ENCODE measurements at regions not wholly inside any gene's neighbourhood (a gene's known extent, or its start where the extent isn't known, plus 50 kb on each side); places are given as distances from the start of the nearest gene placed in this dataset.

DNA sequence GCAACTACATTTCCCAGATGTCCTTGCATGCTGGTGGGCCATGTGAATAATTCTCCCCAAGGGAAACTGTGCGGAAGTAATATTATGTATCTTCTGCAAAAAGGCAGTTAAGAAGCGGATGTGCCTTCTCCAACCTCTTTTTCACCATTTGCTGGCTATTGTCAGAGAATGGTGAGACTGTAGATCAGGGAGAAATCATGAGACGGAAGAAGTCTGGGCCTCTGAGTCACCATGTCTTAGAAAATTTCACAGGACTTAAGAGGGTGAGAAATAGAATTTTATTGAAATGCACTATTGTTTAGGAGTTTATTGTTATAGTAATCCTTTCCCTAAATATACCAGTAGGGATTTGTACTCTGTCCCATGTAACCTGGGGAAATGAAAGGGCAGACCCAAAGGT, 298.7 kb upstream of the ZC3H12C start:
- Histone ChIP-seq H3K9me3 (ENCODE audit: insufficient read depth, low read length) (no peaks in the 10 kb centered on the region), H3K4me1 (ENCODE audit: insufficient read depth, insufficient read length) (no peaks in the 10 kb centered on the region), H3K27me3 (ENCODE audit: insufficient read depth, insufficient read length) (no peaks in the 10 kb centered on the region), H3K9ac (ENCODE audit: insufficient read length, low read depth) (no peak overlapping the region), H3K4me3 (ENCODE audit: insufficient read length, low read depth) (no peak overlapping the region), H3K36me3 (ENCODE audit: insufficient read depth, insufficient read length, low read length) (no peaks in the 10 kb centered on the region)
- DNase-seq (ENCODE audit: low read depth, low spot score) = no peak
- TF ChIP-seq SUZ12 (IDR thresholded peaks at IDR 0.05; ENCODE audit: extremely low read depth, insufficient read depth, insufficient read length) (no peak), ZNF274 (IDR thresholded peaks at IDR 0.05; ENCODE audit: low read depth, low read length) (no peak), YY1 (IDR thresholded peaks at IDR 0.05; ENCODE audit: insufficient read depth, insufficient read length) (no peak)

DNA sequence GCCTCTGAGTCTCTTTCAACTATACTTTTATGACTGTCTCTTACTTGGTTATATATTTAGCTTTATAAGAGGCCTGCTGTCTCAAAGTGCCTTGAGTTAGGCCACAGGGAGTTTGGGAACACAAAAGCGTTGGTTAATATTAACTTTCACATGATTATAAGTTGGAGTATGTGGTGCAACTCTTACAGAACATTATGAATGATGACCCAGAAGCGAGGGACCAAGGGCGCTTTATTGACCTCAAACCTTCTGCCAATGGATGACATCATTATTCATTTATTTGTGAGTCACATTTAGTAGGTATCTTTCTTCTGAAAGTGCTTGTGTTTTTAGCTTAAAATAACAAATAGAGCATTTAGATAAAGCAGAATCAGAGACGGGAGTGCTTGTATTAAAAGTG, 298.0 kb upstream of the ZC3H12C start:
- Histone ChIP-seq H3K27me3 (ENCODE audit: insufficient read depth, insufficient read length) (no peaks in the 10 kb centered on the region), H3K4me1 (ENCODE audit: insufficient read depth, insufficient read length) (no peaks in the 10 kb centered on the region)
- TF ChIP-seq YY1 (IDR thresholded peaks at IDR 0.05; ENCODE audit: insufficient read depth, insufficient read length) (no peak), SUZ12 (IDR thresholded peaks at IDR 0.05; ENCODE audit: extremely low read depth, insufficient read depth, insufficient read length) (no peak), ZNF274 (IDR thresholded peaks at IDR 0.05; ENCODE audit: low read depth, low read length) (no peak)

DNA sequence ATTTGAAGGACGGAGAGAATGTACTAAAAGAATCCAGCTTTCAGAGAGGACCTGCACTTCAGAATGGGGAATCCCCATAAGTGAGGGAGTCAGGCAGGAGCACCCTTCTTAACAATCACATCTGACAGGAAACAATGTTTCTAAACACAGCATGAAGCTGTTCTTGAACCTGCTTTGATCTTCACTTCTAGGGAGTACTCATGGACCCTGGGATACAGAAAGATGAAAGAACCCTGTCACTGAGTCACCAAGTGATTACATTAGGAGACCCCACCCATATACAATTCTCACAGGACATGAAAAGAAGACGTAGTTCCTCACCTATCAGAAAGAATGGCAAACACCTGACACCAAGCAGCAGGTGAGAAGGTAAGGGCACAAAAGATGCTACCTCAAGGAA, 296.9 kb upstream of the ZC3H12C start:
- H3K9me3 ChIP-seq (ENCODE audit: insufficient read depth, low read length) = no peaks in the 10 kb centered on the region
- TF ChIP-seq YY1 (IDR thresholded peaks at IDR 0.05; ENCODE audit: insufficient read depth, insufficient read length) (no peak), SUZ12 (IDR thresholded peaks at IDR 0.05; ENCODE audit: extremely low read depth, insufficient read depth, insufficient read length) (no peak), ZNF274 (IDR thresholded peaks at IDR 0.05; ENCODE audit: low read depth, low read length) (no peak)
- no peaks in the 10 kb centered on the region for H3K27me3 ChIP-seq (ENCODE audit: insufficient read depth, insufficient read length)
- no peak for DNase-seq (ENCODE audit: low read depth, low spot score)
- no peak overlapping the region for H3K9ac ChIP-seq (ENCODE audit: insufficient read length, low read depth)
- no peaks in the 10 kb centered on the region for H3K36me3 ChIP-seq (ENCODE audit: insufficient read depth, insufficient read length, low read length)
- H3K4me3 ChIP-seq (ENCODE audit: insufficient read length, low read depth) = no peak overlapping the region
- H3K4me1 ChIP-seq (ENCODE audit: insufficient read depth, insufficient read length) = no peaks in the 10 kb centered on the region

More for the DNA sequence above, 298.0 kb upstream of the ZC3H12C start:
- Histone ChIP-seq H3K9ac (ENCODE audit: insufficient read length, low read depth) (no peak overlapping the region), H3K4me3 (ENCODE audit: insufficient read length, low read depth) (no peak overlapping the region), H3K9me3 (ENCODE audit: insufficient read depth, low read length) (no peaks in the 10 kb centered on the region), H3K36me3 (ENCODE audit: insufficient read depth, insufficient read length, low read length) (no peaks in the 10 kb centered on the region)
- DNase-seq (ENCODE audit: low read depth, low spot score) = no peak

DNA sequence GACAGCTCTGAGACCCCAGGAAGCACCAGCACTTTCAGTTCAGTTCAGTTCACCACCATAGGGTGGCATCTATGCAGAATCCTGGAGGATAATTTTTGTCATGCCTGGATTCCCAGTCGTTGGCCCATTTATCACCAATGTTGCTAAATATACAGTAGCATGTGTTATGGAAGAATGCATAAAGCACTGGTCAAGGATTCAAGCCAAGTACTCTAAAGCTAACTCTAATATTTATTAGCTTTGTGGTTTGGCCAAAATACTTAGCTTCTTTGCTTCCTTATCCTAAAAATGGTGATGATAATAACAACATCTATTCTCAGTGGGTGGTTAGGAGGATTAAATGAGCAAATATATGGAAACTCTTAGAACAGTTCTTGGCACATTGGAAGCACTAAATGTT, 294.7 kb upstream of the ZC3H12C start:
- TF ChIP-seq ZNF274 (IDR thresholded peaks at IDR 0.05; ENCODE audit: low read depth, low read length) = no peak
- no peak for TF ChIP-seq SUZ12 (IDR thresholded peaks at IDR 0.05; ENCODE audit: extremely low read depth, insufficient read depth, insufficient read length)
- no peak for TF ChIP-seq YY1 (IDR thresholded peaks at IDR 0.05; ENCODE audit: insufficient read depth, insufficient read length)
- Histone ChIP-seq H3K27me3 (ENCODE audit: insufficient read depth, insufficient read length) (no peaks in the 10 kb centered on the region), H3K36me3 (ENCODE audit: insufficient read depth, insufficient read length, low read length) (no peaks in the 10 kb centered on the region), H3K9ac (ENCODE audit: insufficient read length, low read depth) (no peak overlapping the region), H3K4me1 (ENCODE audit: insufficient read depth, insufficient read length) (no peaks in the 10 kb centered on the region), H3K4me3 (ENCODE audit: insufficient read length, low read depth) (no peak overlapping the region), H3K9me3 (ENCODE audit: insufficient read depth, low read length) (no peaks in the 10 kb centered on the region)
- no peak for DNase-seq (ENCODE audit: low read depth, low spot score)

DNA sequence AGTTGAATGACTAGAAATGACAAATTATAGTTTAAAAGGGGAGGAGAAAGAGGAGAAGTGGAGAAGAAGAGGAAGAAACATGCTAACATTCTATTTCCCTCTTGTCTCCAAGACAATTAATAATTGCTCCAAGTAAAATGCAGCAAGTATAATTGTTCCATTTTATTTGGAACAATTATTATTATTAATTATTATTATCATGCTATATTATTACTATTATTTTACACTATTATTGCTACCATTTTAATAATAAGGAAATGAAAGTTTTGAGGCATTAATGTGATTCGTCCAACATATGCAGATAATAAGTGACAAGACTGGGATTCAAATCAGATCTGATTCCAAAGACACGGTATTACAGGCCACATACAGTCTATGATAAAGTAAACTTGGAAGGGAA, 293.6 kb upstream of the ZC3H12C start:
- H3K9ac ChIP-seq (ENCODE audit: insufficient read length, low read depth) = no peak overlapping the region
- DNase-seq (ENCODE audit: low read depth, low spot score) = no peak
- no peaks in the 10 kb centered on the region for H3K9me3 ChIP-seq (ENCODE audit: insufficient read depth, low read length)
- H3K4me3 ChIP-seq (ENCODE audit: insufficient read length, low read depth) = no peak overlapping the region
- H3K27me3 ChIP-seq (ENCODE audit: insufficient read depth, insufficient read length) = no peaks in the 10 kb centered on the region
- no peak for TF ChIP-seq ZNF274 (IDR thresholded peaks at IDR 0.05; ENCODE audit: low read depth, low read length)
- no peak for TF ChIP-seq YY1 (IDR thresholded peaks at IDR 0.05; ENCODE audit: insufficient read depth, insufficient read length)
- no peak for TF ChIP-seq SUZ12 (IDR thresholded peaks at IDR 0.05; ENCODE audit: extremely low read depth, insufficient read depth, insufficient read length)
- H3K4me1 ChIP-seq (ENCODE audit: insufficient read depth, insufficient read length) = no peaks in the 10 kb centered on the region
- H3K36me3 ChIP-seq (ENCODE audit: insufficient read depth, insufficient read length, low read length) = no peaks in the 10 kb centered on the region

DNA sequence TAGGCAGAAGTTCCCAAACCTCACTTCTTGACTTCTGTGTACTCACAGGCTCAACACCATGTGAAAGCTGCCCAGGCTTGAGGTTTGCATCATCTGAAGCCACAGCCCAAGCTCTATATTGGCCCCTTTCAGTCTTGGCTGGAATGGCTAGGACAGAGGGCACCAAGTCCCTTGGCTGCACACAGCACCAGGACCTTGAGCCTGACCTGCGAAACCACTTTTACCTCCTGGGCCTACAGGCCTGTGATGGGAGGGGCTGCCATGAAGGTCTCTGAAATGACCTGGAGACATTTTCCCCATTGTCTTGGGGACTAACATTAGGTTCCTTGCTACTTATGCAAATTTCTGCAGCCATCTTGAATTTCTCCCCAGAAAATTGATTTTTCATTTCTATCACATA, 288.3 kb upstream of the ZC3H12C start:
- TF ChIP-seq SUZ12 (IDR thresholded peaks at IDR 0.05; ENCODE audit: extremely low read depth, insufficient read depth, insufficient read length) = no peak
- no peak for TF ChIP-seq ZNF274 (IDR thresholded peaks at IDR 0.05; ENCODE audit: low read depth, low read length)
- TF ChIP-seq YY1 (IDR thresholded peaks at IDR 0.05; ENCODE audit: insufficient read depth, insufficient read length) = no peak
- Histone ChIP-seq H3K36me3 (ENCODE audit: insufficient read depth, insufficient read length, low read length) (no peaks in the 10 kb centered on the region), H3K4me3 (ENCODE audit: insufficient read length, low read depth) (no peak overlapping the region), H3K9ac (ENCODE audit: insufficient read length, low read depth) (no peak overlapping the region), H3K4me1 (ENCODE audit: insufficient read depth, insufficient read length) (no peaks in the 10 kb centered on the region), H3K9me3 (ENCODE audit: insufficient read depth, low read length) (no peaks in the 10 kb centered on the region), H3K27me3 (ENCODE audit: insufficient read depth, insufficient read length) (no peaks in the 10 kb centered on the region)
- no peak for DNase-seq (ENCODE audit: low read depth, low spot score)

DNA sequence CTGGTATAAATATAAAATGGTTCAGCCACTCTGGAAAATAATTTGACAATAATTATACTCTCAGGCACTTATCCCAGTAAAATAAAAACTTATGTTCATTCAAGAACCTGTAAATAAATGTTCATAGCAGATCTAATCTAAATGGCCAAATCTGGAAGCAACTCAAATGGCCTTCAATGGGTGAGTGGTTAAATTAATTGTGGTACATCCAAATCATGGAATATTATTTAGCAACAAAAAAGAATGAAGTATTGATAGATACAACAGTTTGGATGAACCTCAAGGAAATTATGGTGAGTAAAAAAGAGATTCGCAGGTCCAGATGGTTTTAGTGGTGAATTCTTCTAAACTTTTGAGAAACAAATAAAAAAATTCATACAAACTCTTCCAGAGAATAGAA, 287.0 kb upstream of the ZC3H12C start:
- Histone ChIP-seq H3K27me3 (ENCODE audit: insufficient read depth, insufficient read length) (no peaks in the 10 kb centered on the region), H3K4me1 (ENCODE audit: insufficient read depth, insufficient read length) (no peaks in the 10 kb centered on the region), H3K9ac (ENCODE audit: insufficient read length, low read depth) (no peak overlapping the region), H3K36me3 (ENCODE audit: insufficient read depth, insufficient read length, low read length) (no peaks in the 10 kb centered on the region), H3K4me3 (ENCODE audit: insufficient read length, low read depth) (no peak overlapping the region), H3K9me3 (ENCODE audit: insufficient read depth, low read length) (no peaks in the 10 kb centered on the region)
- TF ChIP-seq ZNF274 (IDR thresholded peaks at IDR 0.05; ENCODE audit: low read depth, low read length) (no peak), SUZ12 (IDR thresholded peaks at IDR 0.05; ENCODE audit: extremely low read depth, insufficient read depth, insufficient read length) (no peak), YY1 (IDR thresholded peaks at IDR 0.05; ENCODE audit: insufficient read depth, insufficient read length) (no peak)
- no peak for DNase-seq (ENCODE audit: low read depth, low spot score)

DNA sequence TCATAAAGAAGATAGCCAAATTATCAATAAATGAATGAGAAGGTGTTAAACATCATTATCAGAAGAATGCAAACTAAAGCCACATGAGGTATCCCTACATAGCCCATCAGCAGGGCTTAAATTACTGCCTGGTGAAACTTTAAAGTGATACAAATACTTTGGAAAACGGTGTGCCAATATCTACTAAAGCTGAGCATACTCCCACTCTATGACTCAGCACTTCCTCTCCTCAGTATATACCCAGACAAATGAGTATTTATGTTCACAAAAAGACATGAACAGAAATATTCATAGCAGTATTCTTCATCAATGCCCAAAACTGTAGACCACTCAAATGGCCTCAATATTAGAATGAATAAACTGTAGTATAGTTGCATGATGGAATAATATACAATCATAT, 284.6 kb upstream of the ZC3H12C start:
- no peaks in the 10 kb centered on the region for H3K9me3 ChIP-seq (ENCODE audit: insufficient read depth, low read length)

More for the DNA sequence above, 284.6 kb upstream of the ZC3H12C start:
- Histone ChIP-seq H3K4me3 (ENCODE audit: insufficient read length, low read depth) (no peak overlapping the region), H3K27me3 (ENCODE audit: insufficient read depth, insufficient read length) (no peaks in the 10 kb centered on the region), H3K4me1 (ENCODE audit: insufficient read depth, insufficient read length) (no peaks in the 10 kb centered on the region), H3K9ac (ENCODE audit: insufficient read length, low read depth) (no peak overlapping the region), H3K36me3 (ENCODE audit: insufficient read depth, insufficient read length, low read length) (no peaks in the 10 kb centered on the region)
- DNase-seq (ENCODE audit: low read depth, low spot score) = no peak
- TF ChIP-seq SUZ12 (IDR thresholded peaks at IDR 0.05; ENCODE audit: extremely low read depth, insufficient read depth, insufficient read length) (no peak), YY1 (IDR thresholded peaks at IDR 0.05; ENCODE audit: insufficient read depth, insufficient read length) (no peak), ZNF274 (IDR thresholded peaks at IDR 0.05; ENCODE audit: low read depth, low read length) (no peak)

All from NT2/D1 (cell line).